ENCODE measurements at regions not wholly inside any gene's neighbourhood (a gene's known extent, or its start where the extent isn't known, plus 50 kb on each side); places are given as distances from the start of the nearest gene placed in this dataset.
"Not testable (repeated sequence)": the region's sequence is repeated elsewhere in the genome, so short reads cannot be mapped to it uniquely, and the experiment has no call there.

DNA sequence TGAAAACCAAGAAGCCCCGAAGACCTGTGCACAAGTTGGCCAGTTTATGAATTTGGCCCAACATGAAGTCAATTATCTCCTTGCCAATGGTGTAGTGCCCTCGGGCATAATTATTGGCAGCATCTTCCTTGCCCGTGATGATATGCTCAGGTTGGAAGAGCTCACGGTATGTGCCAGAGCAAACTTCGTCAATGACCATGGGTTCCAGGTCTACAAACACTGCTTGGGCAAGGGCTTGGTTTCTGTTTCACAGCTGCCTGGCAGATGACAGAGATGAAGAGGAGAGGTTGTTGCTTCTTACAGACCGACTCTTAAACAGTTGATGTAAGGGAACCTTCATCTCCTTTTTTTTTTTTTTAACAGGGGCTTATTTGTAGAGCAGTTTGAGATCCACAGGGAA, 135.6 kb upstream of the PLS3 start:
- FAIRE-seq: no peak
- TF ChIP-seq POLR2A (IDR thresholded peaks at IDR 0.05; ENCODE audit: low read depth, low read length): no peak

DNA sequence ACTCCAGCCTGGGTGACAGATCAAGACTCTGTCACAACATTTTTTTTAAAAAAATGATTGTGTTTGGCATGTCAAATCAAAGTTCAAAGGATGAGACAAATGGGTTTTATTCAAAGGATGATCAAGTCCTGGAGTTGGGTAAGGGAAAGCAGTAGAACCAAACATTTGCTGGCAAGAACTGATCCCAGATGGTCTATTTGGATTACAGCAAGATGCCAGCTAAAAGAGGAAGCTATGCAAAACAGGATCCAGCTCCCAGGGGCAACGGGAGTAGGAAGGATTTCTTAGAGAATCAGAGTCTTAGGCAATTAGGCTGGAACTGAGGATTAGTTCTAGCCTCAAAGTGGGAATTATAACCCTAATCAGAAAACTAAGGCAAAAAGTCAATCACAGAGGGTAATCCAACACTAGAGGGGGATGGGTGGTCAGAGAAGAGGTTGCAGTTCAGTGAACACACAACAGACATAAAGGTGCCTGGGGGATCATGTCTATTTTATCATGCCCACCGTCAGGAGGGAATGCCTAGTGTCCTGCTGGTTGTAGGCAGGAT, 133.0 kb upstream of the PLS3 start:
- TF ChIP-seq POLR2A (IDR thresholded peaks at IDR 0.05; ENCODE audit: low read depth, low read length): no peak
- FAIRE-seq (no peak), DNase-seq (ENCODE audit: insufficient read length, low spot score) (no peak)

More for the DNA sequence above, 135.6 kb upstream of the PLS3 start:
- no peak for DNase-seq (ENCODE audit: insufficient read length, low spot score)

DNA sequence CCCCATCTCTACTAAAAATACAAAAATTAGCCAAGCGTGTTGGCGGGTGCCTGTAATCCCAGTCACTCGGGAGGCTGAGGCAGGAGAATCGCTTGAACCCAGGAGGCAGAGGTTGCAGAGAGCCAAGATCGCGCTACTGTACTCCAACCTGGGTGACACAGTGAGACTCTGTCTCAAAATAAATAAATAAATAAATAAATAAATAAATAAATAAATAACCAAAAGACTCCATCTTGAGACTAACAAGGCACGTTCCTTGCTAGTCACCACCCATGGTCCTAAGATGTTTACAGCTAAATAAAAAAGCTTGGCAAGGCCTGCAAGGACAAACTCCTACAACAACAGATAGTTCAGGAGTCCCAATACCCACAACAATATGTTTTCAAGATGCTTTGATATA, 126.1 kb upstream of the PLS3 start:
- not testable (repeated sequence) for FAIRE-seq

DNA sequence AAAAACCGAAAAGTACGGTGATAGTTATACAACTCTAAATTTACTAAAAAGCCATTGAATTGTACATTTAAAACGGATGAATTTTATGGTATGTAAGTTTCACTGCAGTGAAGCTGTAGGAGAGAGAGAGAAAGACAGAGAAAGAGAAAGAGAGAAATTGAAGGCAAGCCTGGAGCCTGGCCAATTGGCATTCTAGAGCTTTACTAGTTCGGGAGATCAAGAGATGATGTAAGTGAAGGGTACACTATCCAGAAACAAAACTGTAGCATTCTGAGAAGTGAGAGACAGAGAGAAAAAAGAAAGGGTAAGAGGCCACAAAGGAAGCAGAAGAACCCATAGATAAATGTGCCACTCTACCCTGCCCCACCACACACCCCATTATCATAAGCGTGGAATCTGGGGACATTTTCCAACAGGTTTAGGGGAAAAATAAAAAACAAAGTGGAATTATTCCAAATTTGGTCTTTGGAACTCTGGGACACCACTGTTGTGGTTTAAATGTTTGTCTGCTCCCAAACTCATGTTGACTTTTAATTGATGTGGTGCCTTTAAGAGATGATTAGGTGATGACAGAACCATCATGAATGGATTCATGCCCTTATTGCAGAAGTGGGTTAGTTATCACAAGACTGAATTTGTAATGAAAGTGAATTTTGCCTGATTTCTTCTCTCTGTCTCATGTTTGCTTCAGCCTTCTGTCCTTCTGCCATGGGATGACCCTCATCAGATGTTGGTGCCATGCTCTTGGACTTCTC, 123.0 kb upstream of the PLS3 start:
- TF ChIP-seq POLR2A (IDR thresholded peaks at IDR 0.05; ENCODE audit: low read depth, low read length): no peak
- no peak for DNase-seq (ENCODE audit: insufficient read length, low spot score)
- no peak for FAIRE-seq

More for the DNA sequence above, 126.1 kb upstream of the PLS3 start:
- DNase-seq (ENCODE audit: insufficient read length, low spot score): not testable (repeated sequence)

DNA sequence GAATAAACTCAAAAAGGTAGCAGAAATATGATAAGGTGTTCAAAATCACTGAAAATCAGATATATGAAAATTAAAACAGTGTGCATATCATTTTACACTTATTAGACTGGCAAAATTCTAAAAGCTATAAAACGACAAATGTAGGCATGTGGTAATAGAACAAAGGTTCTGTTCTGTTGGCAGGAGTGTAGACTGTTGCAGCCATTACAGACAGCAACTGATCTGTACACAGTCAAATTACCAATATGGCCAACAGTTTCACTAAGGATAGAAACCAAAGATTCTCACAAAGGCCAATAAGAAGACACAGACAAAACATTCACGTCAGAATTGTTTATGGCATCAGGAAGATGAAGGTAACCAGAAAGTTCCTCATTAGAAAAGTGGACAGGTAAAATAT, 112.8 kb upstream of the PLS3 start:
- no peak for DNase-seq (ENCODE audit: insufficient read length, low spot score)
- no peak for TF ChIP-seq POLR2A (IDR thresholded peaks at IDR 0.05; ENCODE audit: low read depth, low read length)

DNA sequence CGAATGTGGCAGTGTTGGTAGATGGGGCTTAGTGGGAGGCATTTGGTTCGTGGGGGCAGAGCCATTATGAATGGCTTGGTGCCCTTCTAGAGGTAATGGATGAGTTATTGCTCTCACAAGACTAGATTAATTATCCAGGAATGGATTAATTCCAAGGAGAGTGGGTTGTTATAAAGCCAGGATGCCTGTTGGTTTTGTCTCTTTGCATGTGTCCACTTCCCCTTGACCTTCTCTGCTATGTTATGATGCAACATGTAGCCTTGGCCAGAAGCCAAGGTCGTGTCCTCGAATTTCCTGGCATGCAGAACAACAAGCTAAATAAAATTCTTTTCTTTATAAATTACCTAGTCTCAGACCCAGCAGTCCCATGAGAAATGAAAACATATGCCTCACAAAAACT, 111.2 kb upstream of the PLS3 start:
- TF ChIP-seq POLR2A (IDR thresholded peaks at IDR 0.05; ENCODE audit: low read depth, low read length): no peak
- no peak for FAIRE-seq
- DNase-seq (ENCODE audit: insufficient read length, low spot score): no peak

More for the DNA sequence above, 112.8 kb upstream of the PLS3 start:
- no peak for FAIRE-seq

DNA sequence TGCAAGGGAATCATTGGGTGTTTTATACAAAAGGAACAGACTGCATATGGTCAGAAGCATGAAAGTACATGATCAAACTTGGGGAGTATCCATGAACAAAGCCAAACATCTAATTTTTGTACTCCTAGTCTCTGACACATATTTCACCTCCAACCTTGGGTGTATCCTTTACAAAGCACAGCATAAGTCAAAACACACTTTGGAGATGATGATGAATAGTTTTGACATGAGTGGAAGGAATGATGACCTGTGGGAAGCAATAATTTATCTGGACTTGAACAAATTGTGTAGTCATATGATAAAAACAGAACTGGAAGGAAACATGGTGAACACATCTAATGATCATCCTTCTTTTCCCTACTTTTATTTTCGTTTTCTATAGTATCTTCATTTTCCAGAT, 108.7 kb upstream of the PLS3 start:
- FAIRE-seq: no peak
- DNase-seq (ENCODE audit: insufficient read length, low spot score): no peak
- TF ChIP-seq POLR2A (IDR thresholded peaks at IDR 0.05; ENCODE audit: low read depth, low read length): no peak

DNA sequence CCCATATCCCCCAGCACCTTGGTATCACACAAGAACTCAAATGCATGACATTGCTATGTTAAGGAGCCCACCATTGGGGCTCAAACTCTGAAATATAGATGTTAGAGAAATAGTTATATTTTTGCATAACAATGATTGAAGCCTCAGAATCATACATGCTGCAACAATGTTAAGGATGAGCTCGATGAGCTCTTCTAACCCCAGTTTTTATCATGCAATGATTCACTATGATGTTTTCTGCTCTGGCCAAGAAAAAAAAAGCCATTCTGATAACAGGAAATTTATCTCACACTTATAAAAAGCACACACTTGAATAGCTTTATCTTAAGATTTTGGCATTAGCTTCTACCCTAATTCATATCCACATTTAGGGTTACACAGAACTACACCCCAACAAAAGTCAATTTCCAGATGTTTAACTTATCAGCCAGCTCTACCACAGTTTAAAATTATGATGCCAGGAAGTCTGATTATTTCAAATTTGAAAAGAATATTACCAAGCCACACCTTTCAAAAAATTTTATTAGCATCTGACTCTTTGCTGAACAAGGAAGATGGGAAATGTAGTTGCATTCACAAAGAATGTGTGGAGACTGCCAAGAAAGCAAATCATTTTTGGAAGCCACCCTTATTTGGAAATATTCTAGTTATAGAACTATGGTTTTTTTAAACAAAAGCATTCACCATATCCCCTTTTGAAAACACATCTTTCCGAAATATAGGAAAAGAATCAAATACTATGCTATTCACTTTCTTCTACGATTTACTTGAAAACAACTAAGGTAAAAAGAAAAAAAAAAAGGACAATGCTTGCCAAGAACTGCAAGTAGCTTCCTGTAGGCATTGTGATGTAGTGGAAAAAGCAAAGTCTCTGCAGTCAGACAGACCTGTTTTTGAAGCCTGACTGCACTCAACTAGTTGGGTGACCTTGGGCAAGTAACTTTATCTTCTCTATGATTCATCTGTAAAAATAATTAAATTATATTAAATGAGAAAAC, 100.8 kb upstream of the PLS3 start:
- no peak for FAIRE-seq
- TF ChIP-seq POLR2A (IDR thresholded peaks at IDR 0.05; ENCODE audit: low read depth, low read length): no peak
- DNase-seq (ENCODE audit: insufficient read length, low spot score): no peak

DNA sequence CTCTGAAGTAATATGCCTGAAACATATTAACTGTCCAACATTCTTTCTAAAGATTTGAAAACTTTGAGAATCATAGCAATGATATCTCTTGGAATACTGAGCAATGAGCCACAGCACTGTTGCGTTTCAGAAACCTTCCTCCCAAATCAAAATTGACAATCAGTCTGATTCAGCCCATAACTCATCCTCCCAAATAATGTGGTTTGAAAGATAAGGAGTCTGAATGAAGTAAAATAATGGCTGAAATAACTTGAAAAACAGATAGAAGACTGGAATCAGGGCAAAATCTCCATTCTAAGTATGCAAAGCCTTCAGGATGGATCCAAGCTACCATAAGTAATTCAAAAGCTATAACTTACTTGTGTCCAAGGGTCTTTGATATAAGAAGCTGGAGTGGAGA, 98.6 kb upstream of the PLS3 start:
- FAIRE-seq: no peak
- no peak for DNase-seq (ENCODE audit: insufficient read length, low spot score)
- TF ChIP-seq POLR2A (IDR thresholded peaks at IDR 0.05; ENCODE audit: low read depth, low read length): no peak

DNA sequence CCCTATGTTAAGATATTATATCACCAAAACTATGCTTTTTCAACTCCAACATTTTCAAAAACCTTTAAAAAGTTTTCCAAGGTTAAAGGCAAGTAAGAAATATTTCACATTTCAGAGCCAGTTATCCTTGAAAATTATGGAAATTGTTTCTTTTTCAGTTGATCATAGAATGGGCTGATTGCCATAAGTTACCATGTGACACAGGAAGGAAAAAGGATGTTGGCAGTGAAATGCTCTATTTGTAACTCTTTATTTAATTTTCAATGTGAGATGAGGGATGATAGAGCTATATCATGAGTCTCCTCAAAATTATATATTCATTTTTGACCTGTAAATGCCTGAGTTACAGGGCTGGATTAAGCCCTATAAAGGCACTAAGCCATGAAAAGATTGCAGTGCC, 93.0 kb upstream of the PLS3 start:
- DNase-seq (ENCODE audit: insufficient read length, low spot score): no peak
- no peak for TF ChIP-seq POLR2A (IDR thresholded peaks at IDR 0.05; ENCODE audit: low read depth, low read length)
- no peak for FAIRE-seq

DNA sequence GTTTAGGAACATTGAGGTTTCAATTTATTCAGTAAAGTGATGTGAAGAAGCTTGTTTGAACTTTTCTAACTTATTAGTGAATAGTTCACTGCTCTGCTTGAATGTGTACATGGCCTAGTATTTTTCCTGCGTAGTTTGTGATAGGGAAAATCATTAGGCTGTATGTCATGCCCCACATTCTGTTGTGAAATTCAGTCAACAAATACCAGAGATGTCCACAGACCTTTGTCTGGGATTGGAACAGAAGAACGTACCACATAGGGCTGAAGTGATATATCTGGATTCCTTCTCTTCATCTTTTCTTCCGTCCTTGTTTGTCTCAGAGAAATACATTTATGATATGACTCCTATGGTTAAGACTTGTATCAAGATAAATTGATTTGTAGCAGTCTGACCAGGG, 88.8 kb upstream of the PLS3 start:
- no peak for FAIRE-seq
- no peak for TF ChIP-seq POLR2A (IDR thresholded peaks at IDR 0.05; ENCODE audit: low read depth, low read length)
- DNase-seq (ENCODE audit: insufficient read length, low spot score): no peak

DNA sequence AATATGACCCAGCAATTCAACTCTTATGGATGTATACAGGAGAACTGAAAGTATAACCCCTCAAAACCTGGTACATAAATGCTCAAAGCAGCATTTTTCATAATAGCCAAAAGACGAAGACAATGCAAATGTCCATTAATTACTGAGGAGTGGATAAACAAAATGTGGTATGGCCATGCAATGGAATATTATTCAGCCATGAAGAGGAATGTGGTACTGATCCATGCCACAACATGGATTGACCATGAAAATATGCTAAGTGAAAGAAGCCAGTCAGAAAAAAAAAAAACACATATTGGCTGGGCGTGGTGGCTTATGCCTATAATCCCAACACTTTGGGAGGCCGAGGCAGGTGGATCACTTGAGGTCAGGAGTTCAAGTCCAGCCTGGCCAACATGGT, 74.5 kb upstream of the PLS3 start:
- FAIRE-seq: no peak
- no peak for DNase-seq (ENCODE audit: insufficient read length, low spot score)
- TF ChIP-seq POLR2A (IDR thresholded peaks at IDR 0.05; ENCODE audit: low read depth, low read length): no peak

DNA sequence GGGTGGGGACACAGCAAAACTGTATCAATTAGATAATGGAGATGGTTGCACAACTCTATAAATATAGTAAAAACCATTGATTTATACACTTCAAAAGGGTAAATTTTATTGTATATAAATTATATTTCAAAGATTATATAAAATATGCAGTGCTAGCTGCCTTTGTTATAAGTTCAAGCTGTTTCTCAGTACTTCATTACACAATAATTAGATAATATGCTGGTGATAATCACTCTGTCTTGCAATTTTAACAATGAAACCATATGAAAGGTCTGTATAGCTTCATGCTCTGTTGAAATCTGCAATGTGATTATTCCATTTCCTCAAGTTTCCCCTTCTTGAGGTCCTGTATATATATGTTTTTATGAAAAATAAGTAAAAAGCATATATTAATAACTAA, 73.4 kb upstream of the PLS3 start:
- FAIRE-seq: no peak
- no peak for TF ChIP-seq POLR2A (IDR thresholded peaks at IDR 0.05; ENCODE audit: low read depth, low read length)
- DNase-seq (ENCODE audit: insufficient read length, low spot score): no peak

DNA sequence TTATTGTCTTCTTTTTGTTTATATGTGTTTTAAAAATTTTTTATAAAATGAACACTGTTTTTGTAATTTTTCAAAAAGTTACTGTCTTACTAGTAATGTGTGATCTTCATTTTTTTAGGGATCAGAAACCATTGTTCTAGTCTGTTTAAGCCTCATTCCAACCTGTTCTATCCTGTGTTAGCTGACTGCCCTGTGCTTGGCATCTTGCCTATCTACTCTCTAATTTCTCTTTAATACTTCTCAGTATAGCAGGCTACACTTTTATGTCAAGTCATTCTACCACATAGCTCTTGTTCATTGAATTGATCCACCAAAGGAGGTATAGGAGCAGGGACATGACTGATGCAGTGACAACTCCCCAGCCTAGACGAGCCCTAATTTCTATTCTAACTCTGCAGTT, 70.2 kb upstream of the PLS3 start:
- no peak for TF ChIP-seq POLR2A (IDR thresholded peaks at IDR 0.05; ENCODE audit: low read depth, low read length)
- DNase-seq (ENCODE audit: insufficient read length, low spot score) (no peak), FAIRE-seq (no peak)
